ENCODE measurements at regions not wholly inside any gene's neighbourhood (a gene's known extent, or its start where the extent isn't known, plus 50 kb on each side); places are given as distances from the start of the nearest gene placed in this dataset.

GRCh38 chr2:19545507-19545906, 187.1 kb upstream of the OSR1 start:
- no peak for DNase-seq (ENCODE audit: low read depth)

DNA sequence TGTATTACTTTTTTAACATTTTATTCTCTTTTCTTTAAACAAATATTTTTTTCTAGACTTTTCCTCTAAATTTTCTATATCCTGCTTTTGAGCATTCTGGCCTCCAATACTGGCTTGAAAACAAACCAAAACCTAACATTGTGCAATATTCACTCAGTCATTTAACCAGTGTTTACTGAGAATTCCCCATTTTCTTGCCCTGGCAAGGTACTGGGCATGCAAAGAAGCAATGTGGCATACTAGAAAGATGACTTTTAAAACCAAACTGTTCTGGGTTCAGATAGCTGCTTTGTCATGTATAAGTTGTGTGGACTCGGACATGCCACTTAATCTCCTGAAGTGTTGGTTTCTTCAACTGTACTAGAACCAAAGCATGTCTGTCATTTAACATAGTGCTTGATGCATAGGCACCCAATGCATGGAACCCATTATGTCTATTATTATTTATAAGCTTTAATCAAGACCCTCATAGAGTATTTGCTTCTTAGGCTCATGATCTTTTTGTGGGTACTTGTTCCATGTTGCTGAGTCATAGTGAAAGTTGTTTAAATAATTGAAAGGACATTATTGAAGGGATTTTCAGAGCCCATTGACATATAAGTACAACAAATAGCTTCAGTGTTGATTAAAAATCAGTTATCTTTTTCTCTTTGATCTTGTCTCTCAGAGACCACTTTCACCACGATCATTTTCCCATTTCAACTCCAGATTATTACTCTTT, 185.4 kb upstream of the OSR1 start:
- no peak for DNase-seq (ENCODE audit: low read depth)

DNA sequence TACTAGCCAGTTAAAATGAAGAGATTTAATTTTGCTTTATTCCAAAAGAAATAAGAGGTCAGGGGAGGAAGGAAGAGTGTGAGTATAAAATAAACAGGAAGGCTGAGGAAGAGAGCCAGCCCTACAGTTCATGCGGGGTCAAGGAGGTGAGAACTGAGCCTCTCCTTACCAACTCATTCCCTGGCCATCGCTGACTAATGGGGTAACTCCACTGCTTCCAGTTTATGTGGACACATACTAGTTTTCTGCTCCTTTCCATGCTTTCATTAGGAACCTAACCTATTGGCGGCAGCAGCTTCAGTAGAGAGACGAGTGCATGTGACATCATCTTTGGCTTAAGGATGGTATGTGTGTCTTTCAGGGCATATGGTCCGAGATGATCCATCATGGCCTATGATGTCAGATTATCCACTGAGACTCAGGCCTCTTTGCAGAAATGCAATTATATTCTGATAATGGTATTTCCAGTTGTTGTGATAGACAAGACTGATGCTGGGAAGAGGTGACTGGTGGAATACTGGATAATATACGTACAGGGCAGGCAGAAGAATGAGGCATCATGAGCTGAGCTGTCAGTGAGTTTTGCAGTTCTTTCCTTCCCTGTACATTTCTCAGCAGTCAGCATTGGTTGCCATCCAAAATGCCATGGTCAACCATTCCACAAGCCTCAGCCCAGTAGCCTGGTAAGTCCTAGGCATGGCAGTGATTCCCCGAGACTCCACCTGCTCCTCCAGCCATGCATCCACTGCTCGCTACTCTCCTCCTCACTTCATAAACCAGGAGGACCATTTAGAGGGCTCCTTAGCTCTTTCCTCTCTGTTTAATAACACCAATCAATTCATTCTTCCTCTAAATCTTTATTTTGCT, 184.6 kb upstream of the OSR1 start:
- no peak for DNase-seq (ENCODE audit: low read depth)

DNA sequence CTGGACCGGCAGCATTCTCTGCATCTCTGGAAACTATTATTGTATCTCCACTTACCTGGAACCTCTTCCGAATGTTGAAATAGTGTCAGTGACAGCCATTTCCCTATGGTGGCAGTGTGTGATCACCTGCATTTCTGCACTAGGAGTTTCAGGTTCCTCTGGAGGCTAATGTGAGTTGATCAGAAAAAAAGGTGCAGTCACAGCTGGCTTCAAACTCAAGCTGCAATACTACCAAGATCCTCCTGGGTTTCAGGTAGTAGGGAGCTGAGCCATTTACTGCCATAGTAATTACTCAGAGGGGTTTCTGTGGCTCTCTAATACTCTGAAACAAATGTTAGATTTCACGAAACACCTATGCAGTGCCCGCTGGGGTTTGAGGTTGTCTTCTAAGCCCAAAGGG, 183.5 kb upstream of the OSR1 start:
- no peak for DNase-seq (ENCODE audit: low read depth)

DNA sequence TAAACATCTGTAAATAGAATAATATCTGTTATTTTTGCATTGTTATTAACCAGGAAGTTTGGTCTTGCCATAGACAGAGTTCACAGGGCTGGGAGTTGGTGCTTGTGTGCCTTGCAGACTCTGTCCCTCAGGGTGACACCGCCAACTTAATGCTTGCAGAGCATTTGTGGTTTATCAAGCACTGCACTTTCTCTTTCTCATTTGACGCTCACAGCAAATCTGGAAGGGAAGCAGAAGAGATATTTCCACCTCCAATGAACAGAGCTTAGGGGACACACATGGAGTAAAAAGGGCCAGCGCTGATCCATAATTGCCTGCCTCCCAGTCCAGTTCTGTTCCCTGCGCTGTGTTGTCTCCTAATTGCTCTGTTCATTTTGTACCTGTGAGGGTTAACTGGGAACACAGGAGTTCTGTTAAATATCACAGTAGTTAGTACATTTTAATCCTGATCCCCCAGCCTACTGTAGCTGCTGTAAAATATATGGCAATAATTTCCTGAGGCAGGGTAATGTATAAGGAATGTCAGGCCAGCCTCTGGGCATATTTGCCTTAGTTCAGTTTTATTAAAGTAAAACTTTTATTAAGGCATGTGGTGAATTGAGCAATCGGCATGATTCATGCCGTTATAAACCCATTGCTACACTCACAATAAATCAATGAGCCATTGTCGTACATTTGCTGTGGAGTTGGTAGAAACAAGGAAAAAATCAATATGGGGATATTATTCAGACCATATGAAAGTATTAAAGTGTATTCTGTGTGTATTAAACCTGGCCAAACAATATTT, 182.5 kb upstream of the OSR1 start:
- no peak for DNase-seq (ENCODE audit: low read depth)

GRCh38 chr2:19538411-19538963, 180.1 kb upstream of the OSR1 start:
- DNase-seq (ENCODE audit: low read depth): no peak

GRCh38 chr2:19536136-19536535, 177.7 kb upstream of the OSR1 start:
- DNase-seq (ENCODE audit: low read depth): no peak

DNA sequence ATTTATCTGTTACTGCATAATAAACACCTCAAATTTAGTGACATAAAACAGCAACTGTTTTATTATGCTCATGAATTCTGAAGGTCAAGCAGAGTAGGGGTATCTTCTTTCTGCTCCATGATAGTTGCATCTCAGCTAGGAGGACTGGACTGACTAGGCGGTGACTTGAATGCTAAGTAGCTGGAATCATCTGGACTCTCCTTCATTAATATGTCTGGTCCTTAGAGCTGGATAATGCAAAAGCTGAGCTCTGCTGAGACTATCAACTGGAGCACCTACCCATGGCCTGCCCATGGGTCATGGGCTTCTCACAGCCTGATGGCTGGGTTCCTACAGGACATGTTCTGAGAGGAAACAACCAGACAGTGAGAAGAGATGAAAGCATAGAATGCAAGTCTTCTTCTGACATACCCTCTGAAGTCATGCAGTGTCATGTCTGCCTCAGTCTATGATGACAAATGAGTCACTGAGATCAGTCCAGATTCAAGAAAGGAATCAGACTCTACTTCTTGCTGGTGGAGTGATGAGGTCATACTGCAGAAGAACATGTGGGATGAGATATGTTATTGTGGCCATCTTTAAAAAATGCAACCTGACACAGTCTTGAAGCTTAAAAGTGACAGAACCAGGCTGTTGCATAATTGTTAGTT, 174.2 kb upstream of the OSR1 start:
- no peak for DNase-seq (ENCODE audit: low read depth)

DNA sequence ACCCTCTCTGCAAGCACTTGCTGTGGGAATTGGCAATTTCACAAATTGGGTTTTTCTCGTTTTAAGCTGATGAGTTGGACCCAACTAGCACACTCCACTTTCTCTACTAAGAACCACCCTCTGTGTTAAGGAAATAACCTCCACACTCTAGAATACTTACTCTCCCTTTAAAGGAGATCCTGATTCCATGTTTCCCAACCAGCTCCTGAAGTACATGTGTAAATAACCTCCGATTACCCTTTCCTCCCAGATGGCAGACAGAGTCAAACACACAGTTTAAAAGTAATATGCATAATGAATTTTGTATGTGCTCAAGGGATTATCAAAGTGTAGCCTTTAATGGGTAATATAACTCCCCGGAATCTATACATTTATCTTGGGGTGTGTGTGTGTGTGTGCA, 171.3 kb upstream of the OSR1 start:
- no peak for DNase-seq (ENCODE audit: low read depth)

GRCh38 chr2:19527771-19528170, 169.3 kb upstream of the OSR1 start:
- no peak for DNase-seq (ENCODE audit: low read depth)

DNA sequence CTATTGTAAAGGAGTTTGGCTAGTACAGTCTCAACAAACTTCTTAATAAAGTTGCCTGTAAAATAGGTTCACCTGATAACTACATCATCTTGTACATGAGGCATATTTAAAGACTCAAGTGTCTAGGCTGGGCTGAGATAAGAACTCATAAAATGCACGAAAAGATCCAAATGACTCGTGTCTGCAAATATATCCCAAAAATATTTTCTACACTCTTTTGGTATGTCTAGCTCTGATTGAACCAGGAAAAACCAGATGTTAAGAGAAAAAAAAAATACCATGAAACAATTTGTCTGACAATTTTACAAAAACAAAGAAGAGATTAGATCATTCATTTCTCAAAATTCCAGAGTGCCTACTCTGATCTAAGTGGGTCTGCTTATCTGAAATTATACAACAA, 166.9 kb upstream of the OSR1 start:
- DNase-seq (ENCODE audit: low read depth): no peak

GRCh38 chr2:19519045-19519444, 160.6 kb upstream of the OSR1 start:
- DNase-seq (ENCODE audit: low read depth): no peak

GRCh38 chr2:19507137-19507536, 148.7 kb upstream of the OSR1 start:
- DNase-seq (ENCODE audit: low read depth): no peak

DNA sequence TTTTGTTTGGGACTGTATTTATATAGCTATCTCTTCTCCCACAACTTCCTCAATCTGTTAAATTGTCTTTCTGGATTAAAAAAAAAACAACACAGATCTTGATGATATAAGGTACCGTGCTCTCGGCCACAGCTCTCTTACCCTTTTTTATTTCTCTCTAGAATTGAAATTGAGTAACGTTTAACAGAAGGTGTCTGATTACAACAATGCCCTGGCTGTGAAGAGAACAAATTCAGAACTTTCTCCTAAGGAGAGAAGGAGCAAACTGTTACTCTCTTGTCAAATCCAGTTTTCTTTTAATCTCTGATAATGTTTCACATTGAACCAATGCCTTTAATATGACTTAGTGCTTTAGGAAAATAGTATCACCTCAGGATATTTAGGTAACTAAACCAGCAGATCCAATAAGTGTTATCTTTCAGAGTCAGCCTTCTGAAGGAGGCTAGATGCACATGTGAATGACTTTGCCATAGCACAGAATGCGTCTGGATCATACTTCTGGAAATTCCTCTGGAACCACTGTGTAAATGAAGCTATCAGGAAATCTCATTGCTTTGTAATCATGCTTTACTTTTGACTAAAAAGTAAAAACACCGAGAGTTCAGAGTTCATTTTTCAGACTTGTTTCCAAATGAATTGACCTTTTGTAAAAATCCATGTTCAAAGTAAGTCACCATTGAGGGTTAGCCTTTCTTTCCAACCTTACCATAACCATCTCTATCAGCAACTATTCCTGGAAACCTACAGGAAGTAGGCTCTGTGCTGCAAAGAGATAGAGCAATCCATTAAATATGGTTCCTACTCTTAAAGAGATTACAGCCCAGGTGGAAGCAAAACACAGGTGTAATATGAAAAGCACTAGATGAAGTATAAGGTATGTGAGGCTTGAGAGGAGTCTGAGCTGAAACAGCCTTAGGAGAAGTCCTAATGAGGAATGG, 147.0 kb upstream of the OSR1 start:
- no peak for DNase-seq (ENCODE audit: low read depth)

GRCh38 chr2:19504400-19505198, 146.2 kb upstream of the OSR1 start:
- no peak for DNase-seq (ENCODE audit: low read depth)

DNA sequence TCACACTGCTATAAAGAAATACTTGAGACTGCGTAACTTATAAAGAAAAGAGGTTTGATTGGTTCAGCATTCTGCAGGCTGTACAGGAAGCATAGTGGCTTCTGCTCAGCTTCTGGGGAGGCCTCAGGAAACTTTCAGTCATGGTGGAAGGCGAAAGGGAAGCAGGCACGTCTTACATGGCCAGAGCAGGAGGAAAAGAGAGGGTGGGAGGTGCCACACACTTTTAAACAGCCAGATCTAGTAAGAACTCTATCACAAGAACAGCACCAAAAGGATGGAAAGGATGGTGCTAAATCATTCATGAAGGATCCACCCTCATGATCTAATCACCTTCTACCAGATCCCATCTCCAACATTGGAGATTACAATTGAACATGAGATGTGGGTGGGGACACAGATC, 145.5 kb upstream of the OSR1 start:
- DNase-seq (ENCODE audit: low read depth): no peak

GRCh38 chr2:19503406-19503805, 145.0 kb upstream of the OSR1 start:
- no peak for DNase-seq (ENCODE audit: low read depth)

GRCh38 chr2:19500126-19500525, 141.7 kb upstream of the OSR1 start:
- DNase-seq (ENCODE audit: low read depth): no peak

- no peak for DNase-seq (ENCODE audit: low read depth)
These were observed 138.2 kb upstream of the OSR1 start for GRCh38 chr2:19496646-19497045.

DNA sequence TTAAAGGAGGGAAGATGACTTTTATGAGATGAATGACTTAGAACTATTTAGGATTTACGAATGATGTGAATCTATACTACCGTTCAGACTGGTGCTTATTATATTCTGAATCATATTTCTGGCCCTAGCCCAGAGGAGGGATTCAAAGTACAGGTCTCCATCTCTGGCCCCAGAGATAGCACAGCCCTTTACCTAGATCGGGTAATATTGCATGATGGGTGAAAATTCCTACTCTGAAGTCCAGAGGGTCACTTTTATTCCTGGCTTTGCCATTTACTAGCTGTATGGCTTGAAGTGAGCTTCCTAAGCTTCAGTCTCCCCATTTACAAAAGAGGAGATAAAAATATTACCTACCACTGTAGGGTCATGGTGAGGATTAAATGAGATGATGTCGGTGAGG, 135.8 kb upstream of the OSR1 start:
- DNase-seq (ENCODE audit: low read depth): no peak
